Esophagus muscularis mucosa (tissue), 4 donors: ENCODE measurements at regions not wholly inside any gene's neighbourhood (a gene's known extent, or its start where the extent isn't known, plus 50 kb on each side); places are given as distances from the start of the nearest gene placed in this dataset.

ENCODE experiments used
- DNase-seq: peaks from one replicate; pipeline ENCODE4 v3.0.0-alpha.2; 2017; ENCODE audit errors: extremely low spot score
- H3K27ac ChIP-seq, 4 donors: fragments of 200-600 bp; sonication (generic); replicated peaks in 1 of 4; 1 replicate in 3 of 4; 2 replicates in 1 of 4; pipeline ENCODE4 v1.5.1; 2016 to 2019; ENCODE audit warnings: mild to moderate bottlenecking in 1 of 4
- H3K27me3 ChIP-seq, 4 donors: fragments of 200-600 bp; sonication (generic); one replicate each; pipeline versions ENCODE4 v1.5.1 to v1.6.0; 2016 to 2019
- H3K36me3 ChIP-seq, 4 donors: fragments of 200-600 bp; sonication (generic); one replicate each; pipeline ENCODE4 v1.5.1; 2016 to 2019
- H3K4me1 ChIP-seq, 4 donors: fragments of 200-600 bp; sonication (generic); one replicate each; pipeline ENCODE4 v1.5.1; 2016 to 2019
- H3K4me3 ChIP-seq, 4 donors: fragments of 200-600 bp; sonication (generic); 1 replicate in 2 of 4; 2 replicates in 2 of 4; pipeline ENCODE4 v1.5.1; 2016 to 2019; ENCODE audit warnings: mild to moderate bottlenecking in 4 of 4, moderate library complexity in 1 of 4
- H3K9me3 ChIP-seq, 4 donors: fragments of 200-600 bp; sonication (generic); 1 replicate in 3 of 4; 2 replicates in 1 of 4; pipeline ENCODE4 v1.5.1; 2016 to 2019
- EP300 ChIP-seq: sonication (generic); formaldehyde crosslinking; IDR thresholded peaks from one replicate; pipeline ENCODE4 v1.6.1; 2017; ENCODE audit warnings: antibody characterized with exemption
- POLR2A ChIP-seq: fragments of 450-650 bp; IDR thresholded peaks from one replicate; pipeline ENCODE4 v1.6.1; 2017; ENCODE audit warnings: antibody characterized with exemption, moderate library complexity, mild to moderate bottlenecking, low read depth
- POLR2AphosphoS5 ChIP-seq, 2 donors: sonication (generic); formaldehyde crosslinking; IDR thresholded peaks; one replicate each; pipeline ENCODE4 v1.6.1; 2017; ENCODE audit warnings: antibody characterized with exemption in 2 of 2
- WGBS: methylation state at CpG from one replicate; pipeline ENCODE4 v1.1.5; 2018; 5-methylcytosine and 5-hydroxymethylcytosine counted together
- intact Hi-C: fragments of 100-400 bp; cut with DNase I; formaldehyde crosslinking; loops from one replicate; pipeline ENCODE4 v1.15.1; 2023
- TF ChIP-seq, protein P1 (sequence below), 3 experiments: fragments of 200-600 bp in 2 of 3; fragments of 450-650 bp in 1 of 3; sonication (generic) in 2 of 3; IDR thresholded peaks; one replicate each; pipeline ENCODE4 v1.5.1; 2017 to 2019; ENCODE audit warnings: antibody characterized with exemption in 3 of 3, mild to moderate bottlenecking in 2 of 3, moderate library complexity in 1 of 3

DNA sequence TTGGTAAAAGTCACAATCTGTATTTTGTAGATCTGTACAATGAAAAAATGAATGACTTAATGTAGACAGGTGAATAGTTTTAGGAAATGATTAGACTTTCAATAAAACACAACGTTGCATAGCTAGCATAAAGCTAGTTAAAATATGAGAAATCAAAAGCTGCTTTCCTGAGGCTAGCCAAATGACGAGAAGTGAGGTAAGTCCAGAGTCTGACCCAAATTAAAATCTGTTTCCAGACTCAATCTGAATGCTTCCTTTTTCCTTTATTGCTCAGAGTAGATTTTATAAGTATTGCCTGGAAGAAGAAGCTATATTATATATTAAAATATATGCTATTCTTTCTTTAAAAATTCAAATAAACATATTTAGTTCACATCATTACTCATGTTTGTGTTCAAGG, 615.4 kb downstream of the CD109 start:
- no peak overlapping the region for H3K4me3 ChIP-seq
- no peak for DNase-seq
- no peak for TF ChIP-seq POLR2AphosphoS5 (IDR thresholded peaks at IDR 0.05)
- TF ChIP-seq POLR2A: no peak
- no peak for TF ChIP-seq EP300
- TF ChIP-seq, protein P1, sequence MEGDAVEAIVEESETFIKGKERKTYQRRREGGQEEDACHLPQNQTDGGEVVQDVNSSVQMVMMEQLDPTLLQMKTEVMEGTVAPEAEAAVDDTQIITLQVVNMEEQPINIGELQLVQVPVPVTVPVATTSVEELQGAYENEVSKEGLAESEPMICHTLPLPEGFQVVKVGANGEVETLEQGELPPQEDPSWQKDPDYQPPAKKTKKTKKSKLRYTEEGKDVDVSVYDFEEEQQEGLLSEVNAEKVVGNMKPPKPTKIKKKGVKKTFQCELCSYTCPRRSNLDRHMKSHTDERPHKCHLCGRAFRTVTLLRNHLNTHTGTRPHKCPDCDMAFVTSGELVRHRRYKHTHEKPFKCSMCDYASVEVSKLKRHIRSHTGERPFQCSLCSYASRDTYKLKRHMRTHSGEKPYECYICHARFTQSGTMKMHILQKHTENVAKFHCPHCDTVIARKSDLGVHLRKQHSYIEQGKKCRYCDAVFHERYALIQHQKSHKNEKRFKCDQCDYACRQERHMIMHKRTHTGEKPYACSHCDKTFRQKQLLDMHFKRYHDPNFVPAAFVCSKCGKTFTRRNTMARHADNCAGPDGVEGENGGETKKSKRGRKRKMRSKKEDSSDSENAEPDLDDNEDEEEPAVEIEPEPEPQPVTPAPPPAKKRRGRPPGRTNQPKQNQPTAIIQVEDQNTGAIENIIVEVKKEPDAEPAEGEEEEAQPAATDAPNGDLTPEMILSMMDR (IDR thresholded peaks at IDR 0.05): no peak
- no peak overlapping the region for H3K27ac ChIP-seq
- H3K27me3 ChIP-seq: no peaks in the 10 kb centered on the region
- WGBS: 39% methylated on average over 2 of the region's 2 CpGs
- H3K36me3 ChIP-seq: no peaks in the 10 kb centered on the region
- no peaks in the 10 kb centered on the region for H3K9me3 ChIP-seq
- peaks cover 0 to 4% (median 0%) of the 10 kb centered on the region in 4 donors for H3K4me1 ChIP-seq
- intact Hi-C loops: no loop called here

DNA sequence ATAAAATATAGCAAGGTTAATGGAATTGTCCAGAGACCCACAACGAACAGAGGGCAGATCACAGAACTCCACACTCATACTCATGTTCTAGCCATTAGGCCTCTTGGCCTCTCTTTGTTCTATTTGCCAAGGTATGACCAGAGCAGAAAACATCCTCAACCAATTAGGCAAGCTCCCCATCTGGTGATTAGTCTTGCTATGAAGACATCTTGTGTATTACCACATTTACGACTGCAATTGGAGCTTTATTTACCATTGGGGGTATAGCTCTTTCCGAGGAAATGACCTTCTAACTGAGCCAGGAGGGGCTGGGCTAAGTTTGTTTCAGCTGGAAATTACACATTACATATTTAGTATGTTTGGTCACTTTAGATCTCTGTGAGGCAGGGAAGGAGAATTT, 593.9 kb downstream of the CD109 start:
- no peaks in the 10 kb centered on the region for H3K4me1 ChIP-seq
- H3K36me3 ChIP-seq: no peaks in the 10 kb centered on the region
- H3K9me3 ChIP-seq: no peaks in the 10 kb centered on the region
- TF ChIP-seq POLR2A (no peak), POLR2AphosphoS5 (IDR thresholded peaks at IDR 0.05) (no peak), EP300 (no peak)
- TF ChIP-seq, protein P1 (IDR thresholded peaks at IDR 0.05): no peak
- DNase-seq: no peak
- intact Hi-C loops: no loop called here
- no peaks in the 10 kb centered on the region for H3K27me3 ChIP-seq
- H3K27ac ChIP-seq: no peak overlapping the region
- H3K4me3 ChIP-seq: no peak overlapping the region
- WGBS: 62% methylated on average over 3 of the region's 3 CpGs

DNA sequence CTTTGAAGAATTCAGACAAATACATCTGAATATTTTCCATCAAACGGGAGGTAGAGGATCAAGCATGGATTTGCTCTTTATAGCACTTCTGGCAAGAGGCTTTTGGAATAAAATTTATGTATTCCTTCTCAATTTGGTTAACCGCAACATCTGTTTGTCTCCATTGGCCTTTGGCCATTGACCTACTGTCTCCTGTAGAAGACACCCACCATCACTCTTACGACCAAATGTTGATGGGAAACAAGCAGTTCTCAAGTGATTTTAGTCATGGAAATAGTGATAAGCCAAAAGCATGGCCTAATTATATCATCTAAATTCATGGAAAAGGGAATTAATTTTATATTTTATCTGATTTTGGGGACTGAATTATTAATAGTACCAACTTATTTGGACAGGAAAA, 591.9 kb downstream of the CD109 start:
- Histone ChIP-seq H3K27ac (no peak overlapping the region), H3K9me3 (no peaks in the 10 kb centered on the region), H3K4me1 (no peaks in the 10 kb centered on the region), H3K4me3 (no peak overlapping the region), H3K27me3 (no peaks in the 10 kb centered on the region), H3K36me3 (no peaks in the 10 kb centered on the region)
- WGBS: 67% methylated on average over 3 of the region's 3 CpGs
- intact Hi-C loops: no loop called here
- no peak for DNase-seq
- TF ChIP-seq POLR2A: no peak
- TF ChIP-seq POLR2AphosphoS5 (IDR thresholded peaks at IDR 0.05): no peak
- TF ChIP-seq EP300: no peak

DNA sequence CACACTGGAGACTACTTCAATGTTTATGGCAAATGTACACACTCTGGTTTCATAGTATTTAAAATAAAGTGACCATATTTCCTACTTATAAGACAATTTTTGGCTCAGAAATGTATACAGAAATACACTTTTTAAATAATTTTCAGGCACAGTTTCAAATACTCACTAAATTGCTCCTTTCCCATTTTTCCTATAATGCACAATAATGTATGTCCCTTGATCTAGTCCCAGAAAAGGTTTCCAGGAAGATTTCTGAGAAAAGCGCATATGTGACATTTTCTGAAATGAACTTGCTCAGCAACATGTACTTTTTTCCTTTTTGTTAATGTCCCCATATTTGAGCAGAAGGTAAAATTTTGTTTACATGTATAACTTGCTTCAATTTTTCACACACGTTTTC, 591.4 kb downstream of the CD109 start:
- Histone ChIP-seq H3K27me3 (no peaks in the 10 kb centered on the region), H3K9me3 (no peaks in the 10 kb centered on the region), H3K4me3 (no peak overlapping the region), H3K4me1 (no peaks in the 10 kb centered on the region), H3K27ac (no peak overlapping the region), H3K36me3 (no peaks in the 10 kb centered on the region)
- WGBS: 72% methylated on average over 2 of the region's 2 CpGs
- TF ChIP-seq POLR2AphosphoS5 (IDR thresholded peaks at IDR 0.05): no peak
- TF ChIP-seq, protein P1 (IDR thresholded peaks at IDR 0.05): no peak
- no peak for TF ChIP-seq EP300
- DNase-seq: no peak
- intact Hi-C loops: no loop called here

DNA sequence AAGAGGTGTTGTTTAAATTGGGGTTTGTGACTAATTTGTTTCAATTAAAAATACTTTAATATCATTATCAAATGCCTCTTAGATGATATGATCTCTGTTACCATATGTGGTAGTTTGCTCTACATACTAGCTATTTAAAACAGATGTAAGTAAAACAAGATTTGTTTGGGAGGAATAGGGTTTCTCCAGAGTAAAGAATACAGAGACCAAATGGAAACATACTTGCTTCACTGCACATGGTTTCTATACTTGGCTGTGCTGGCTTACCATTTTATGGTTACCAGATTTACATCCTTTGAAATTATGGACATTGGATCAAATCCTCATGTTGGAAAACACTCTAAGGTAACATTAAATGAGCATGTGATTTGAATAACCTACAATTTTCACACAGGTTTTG, 588.3 kb downstream of the CD109 start:
- H3K27ac ChIP-seq: no peak overlapping the region
- TF ChIP-seq POLR2AphosphoS5 (IDR thresholded peaks at IDR 0.05) (no peak), POLR2A (no peak), EP300 (no peak)
- TF ChIP-seq, protein P1 (IDR thresholded peaks at IDR 0.05): no peak

More for the DNA sequence above, 588.3 kb downstream of the CD109 start:
- DNase-seq: no peak
- intact Hi-C loops: no loop called here
- Histone ChIP-seq H3K9me3 (no peaks in the 10 kb centered on the region), H3K4me3 (no peak overlapping the region), H3K36me3 (no peaks in the 10 kb centered on the region), H3K4me1 (no peaks in the 10 kb centered on the region), H3K27me3 (no peaks in the 10 kb centered on the region)
